ENCODE measurements at regions not wholly inside any gene's neighbourhood (a gene's known extent, or its start where the extent isn't known, plus 50 kb on each side); places are given as distances from the start of the nearest gene placed in this dataset.

DNA sequence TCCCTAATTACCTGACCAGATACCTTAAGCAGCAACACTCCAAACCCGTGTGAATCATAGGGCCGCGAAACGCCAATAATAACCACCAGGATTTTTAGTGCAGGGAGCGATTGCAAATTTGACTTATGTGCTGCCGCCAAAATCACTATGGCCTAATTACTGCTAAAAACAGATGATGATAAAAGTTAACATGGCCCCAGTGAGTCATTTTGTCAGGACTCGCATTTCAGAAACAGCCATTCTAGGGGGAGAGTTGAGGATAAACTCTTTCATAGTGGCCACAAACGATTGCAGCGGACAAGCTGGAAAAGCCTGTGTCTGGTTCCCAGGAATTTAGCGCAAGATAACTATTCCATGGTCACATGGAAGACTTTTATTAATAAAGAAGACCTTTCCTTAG lies 103.4 kb downstream of the HLX start:
- DNase-seq (ENCODE audit: low read depth): no peak

DNA sequence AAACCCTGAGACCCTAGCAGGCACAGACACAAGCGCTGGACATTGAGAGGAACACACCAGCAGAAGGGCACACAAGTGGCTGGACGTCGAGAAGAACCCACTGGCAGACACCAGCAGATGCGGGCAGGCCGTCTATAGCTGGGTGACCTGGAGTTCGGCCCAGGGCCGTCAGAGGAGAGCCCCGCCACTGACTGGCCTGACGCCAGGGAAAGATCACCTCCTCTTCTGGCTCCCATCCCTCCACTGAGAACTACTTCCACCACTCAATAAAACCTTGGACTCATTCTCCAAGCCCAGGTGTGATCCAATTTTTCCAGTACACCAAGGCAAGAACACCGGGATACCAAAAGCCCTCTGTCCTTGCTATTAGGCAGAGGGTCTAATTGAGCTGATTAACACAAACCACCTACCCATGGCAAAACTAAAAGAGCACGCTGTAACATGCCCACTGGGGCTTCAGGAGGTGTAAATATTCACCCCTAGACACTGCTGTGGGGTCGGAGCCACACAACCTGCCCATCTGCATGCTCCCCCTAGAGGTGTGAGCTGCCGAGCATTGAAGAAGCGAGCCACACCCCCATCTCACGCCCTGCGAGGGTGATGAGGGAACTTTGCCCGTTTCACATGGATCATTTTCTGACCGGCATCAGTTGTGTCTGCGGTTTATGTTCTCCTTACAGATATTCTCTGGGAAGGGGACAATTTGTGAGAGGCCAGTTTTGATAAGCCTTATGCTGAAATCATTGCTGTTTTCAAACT lies 104.8 kb downstream of the HLX start:
- no peak for DNase-seq (ENCODE audit: low read depth)

DNA sequence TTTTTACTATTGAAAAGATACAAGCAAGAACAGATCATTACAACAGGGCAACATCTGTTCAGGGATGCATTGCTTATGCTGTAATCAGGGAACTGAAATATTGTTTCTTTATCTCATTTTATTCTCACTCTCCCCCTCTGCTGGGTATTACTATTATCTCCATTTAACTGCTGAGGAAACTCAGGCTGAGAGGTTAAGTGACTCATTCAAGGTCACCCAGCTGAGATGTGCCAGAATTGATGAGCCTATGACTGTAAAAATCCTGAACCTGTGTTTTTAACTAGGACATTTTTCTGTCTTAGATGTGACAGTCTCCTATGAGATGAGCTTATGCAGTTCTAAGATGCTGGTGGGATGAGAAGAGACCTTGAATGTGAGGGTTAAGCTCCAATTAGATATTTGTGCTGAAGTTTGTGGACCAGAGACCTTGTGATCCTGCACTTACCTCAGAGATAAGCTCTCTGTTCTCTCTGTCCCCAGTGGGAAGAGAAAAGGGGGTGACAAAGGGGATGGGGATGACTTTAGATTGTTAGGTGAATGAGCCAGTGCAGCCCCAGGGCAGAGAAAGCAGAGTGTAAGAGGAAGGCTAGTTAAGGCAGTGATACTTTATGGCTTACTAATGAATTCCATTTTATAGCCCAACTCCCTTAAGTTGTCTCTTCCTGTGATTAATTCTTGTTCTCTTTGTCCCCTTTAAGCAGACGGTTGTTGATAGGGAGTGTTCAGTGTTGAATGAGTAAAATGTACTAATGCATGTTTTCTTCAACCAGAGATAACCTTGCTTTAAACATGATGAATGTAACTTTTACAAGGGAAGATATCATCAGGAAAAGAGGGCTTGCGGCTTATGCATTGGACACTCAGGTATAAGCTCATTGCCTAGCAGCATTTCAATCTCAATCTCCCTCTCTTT lies 111.4 kb downstream of the HLX start:
- no peak for DNase-seq (ENCODE audit: low read depth)

DNA sequence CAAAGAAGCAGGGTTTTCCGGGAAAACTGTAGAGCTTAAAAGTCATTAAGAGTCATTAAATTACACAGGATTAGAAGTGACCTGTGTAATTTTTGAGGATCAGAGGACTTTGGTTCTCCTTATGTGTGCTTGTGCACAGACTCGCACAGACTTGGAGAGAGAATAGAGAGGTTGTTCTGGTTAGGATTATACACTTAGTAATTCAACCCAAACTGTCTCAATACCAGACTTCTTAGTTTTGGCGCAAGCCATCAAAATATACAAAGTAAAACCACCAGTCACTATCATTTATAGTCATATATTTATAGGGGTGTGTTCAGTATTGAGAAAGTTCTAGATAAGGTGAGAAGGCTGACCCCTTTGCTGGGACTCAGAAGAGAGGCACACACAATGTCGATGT lies 112.3 kb downstream of the HLX start:
- DNase-seq (ENCODE audit: low read depth): no peak

DNA sequence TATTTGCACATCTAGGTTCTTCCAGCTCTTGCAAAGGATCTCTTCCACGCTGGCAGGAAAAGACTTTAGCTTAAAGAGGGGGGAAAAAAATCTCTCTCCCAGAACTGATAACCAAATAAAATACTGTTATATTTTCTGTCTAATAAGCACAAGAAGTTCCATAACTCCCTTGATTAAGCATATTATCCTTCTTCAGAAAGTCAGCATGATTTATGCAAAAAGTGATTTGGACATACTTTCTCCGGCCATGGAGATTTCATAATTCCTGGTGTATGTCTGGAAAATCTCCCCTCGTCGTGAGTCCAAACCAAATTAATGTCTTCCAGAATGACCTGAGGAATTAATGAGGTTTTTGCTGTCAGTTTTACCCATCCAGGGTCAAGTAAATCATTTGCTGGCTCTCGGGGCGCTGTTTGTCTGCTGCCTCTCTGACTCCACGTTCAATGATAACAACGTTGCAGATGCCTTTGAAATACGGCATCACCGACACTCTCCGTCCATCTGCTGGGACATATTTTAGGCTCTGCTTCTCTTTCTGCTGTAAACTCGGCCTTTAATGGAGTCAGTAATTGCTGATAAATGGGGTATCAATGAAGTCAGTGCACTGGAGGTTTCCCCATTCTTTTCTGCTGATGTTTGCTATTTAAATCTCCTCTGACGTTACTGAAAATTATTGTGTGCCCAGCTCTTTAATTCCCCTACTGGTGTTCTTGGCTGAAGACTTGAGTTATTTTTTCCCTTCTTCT lies 112.9 kb downstream of the HLX start:
- DNase-seq (ENCODE audit: low read depth): no peak

DNA sequence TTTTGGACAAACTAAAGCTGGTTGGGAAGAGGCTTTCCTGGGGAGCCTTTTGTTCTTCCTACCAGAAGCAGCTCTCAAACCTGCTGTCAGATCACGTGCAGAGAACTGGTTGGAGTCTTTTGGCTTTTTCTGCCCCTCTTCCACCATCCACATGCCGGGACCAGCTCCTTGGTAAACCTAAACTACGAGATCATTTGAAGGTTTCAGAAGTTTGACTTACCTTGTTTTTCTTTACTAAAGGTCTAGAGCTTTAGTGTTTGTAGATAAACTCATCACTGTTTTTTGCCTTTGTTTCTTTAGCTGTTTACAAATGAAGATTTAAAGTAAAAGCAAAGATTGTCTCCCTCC lies 113.4 kb downstream of the HLX start:
- DNase-seq (ENCODE audit: low read depth): no peak

DNA sequence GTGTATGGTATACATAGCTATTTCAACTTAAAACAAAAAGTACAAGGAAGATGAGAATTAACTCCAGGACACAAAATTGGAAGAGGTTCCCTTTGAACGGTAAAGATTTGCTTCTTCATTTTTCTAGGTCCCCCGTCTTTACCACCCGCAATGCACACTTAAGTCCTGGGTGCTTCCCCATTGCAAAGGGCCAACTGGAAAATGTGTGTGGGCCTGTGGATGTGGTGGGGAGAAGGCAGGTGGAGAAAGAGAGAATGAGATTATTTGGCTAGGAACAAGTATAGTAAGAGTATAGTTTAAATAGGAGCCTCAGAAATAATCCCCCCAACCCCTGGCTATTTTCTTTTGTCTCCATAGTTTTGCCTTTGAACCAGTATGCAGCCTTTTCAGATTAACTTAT lies 115.4 kb downstream of the HLX start:
- DNase-seq (ENCODE audit: low read depth): no peak

DNA sequence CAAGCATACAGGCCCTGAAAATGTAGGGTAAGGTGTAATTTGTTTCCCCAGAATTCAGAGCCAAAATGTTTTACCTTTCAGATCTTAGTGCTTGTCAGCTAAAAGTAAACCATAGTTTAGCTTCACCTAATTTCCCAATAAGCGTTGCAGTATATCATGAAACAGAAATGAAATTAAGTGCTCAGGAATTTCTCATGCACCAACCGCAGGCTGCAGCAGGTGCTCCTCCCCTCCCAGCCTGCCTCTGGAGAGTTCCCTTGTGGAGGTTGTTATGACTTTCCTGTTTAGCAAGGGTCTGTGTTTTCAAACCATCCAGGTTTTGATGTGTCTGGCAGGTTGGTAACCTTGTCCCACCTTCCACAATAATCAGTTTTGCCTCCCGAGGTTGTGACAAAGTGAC lies 118.5 kb downstream of the HLX start:
- DNase-seq (ENCODE audit: low read depth): no peak

DNA sequence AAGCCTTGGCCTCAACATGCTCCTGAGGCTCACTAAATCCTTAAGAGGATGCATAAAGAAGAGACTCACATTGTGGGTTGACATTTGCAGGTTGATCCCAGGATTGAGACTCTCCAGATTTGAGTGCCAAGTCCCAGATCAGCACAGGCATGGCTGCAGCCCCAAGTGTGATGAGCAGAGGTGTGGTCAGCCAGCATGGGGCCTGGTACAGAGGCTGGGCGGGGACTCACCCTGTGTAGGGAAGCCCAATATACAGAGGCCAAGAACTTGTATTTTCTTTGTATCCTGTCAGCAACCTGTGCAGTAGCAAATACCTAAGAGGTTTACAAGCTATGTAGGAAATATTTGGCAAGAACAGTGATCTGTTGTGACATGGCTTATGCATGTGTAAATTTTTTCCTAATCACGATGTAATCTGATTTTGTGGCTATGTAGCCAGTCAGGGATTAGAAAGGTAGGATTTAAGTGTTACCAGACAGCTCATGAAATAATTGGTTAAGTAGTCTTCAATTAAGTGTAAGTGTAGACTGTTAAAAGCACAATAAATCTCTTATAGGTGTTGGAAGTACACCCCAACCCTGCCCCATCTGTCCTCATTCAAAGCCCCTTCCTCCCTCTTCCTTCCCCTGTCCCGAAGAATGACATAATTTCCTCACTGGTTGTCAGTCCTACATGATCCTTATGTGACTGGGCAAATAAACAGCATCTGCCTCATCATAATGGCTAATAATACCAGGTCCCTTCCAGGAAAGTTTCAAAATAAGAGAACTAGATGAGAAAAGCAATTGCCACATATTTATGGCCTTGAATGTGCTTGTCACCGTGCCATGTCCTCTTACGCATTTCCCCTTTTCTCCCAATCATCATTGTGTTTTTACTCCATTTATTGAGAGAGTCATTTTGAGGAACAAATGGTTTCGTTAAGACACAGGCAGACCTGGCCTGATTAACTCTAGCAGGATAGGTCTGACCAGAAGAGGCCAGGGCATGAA lies 120.9 kb downstream of the HLX start:
- DNase-seq (ENCODE audit: low read depth): no peak

DNA sequence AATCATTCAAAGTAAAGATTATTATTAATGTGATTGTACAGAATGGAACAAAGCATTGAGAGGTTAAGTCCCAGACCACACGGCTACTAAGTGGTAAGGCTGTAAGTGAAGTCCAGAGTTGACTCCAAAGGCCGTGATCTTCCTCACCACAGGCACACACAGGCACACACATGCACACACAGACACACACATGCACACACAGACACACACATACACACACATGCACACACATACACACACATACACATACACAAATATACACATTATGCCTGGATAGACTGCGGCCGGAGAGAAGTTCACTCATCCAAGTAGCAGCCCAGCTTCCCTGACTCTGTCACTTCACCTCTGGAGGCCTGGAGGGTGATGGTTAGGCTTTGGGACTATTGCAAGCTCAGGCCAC lies 121.9 kb downstream of the HLX start:
- no peak for DNase-seq (ENCODE audit: low read depth)

DNA sequence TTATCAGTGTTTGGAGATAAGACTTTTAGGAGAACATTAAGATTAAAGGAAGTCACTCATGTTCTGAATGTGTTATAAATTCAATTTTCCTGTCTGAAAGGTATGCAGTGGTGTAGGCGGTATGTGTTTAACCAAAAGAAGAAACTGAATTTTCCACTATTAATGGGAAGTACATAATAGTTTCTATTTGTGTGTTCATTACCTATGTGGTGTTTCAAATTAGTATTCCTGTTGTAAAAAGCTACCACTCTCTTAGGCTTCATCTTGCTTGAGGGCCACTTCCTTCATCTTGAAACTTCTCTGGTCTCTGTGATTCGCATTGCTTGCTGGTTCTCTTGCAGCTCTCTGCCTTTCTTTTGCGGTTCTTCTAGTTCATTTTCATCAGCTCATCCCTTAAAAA lies 123.4 kb downstream of the HLX start:
- DNase-seq (ENCODE audit: low read depth): no peak

DNA sequence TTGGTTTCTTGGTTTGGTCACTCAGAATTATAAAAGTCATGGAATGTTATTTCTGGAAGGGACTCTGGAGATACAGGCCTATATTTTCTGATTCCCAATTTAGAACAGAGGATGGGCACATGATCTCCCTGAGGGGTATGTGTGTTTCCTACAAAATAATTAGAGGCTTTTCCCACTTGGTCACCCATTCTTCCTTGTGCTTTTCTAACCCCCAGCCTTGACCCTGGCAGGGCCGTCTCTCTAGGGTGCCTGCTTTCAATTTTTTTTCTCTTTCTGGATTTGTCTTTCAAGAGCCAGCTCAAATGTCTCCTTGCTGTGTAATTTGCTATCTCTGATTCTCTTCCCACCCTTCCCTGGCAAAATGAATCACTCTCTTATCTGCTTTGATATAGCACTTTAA lies 131.9 kb downstream of the HLX start:
- DNase-seq (ENCODE audit: low read depth): no peak

DNA sequence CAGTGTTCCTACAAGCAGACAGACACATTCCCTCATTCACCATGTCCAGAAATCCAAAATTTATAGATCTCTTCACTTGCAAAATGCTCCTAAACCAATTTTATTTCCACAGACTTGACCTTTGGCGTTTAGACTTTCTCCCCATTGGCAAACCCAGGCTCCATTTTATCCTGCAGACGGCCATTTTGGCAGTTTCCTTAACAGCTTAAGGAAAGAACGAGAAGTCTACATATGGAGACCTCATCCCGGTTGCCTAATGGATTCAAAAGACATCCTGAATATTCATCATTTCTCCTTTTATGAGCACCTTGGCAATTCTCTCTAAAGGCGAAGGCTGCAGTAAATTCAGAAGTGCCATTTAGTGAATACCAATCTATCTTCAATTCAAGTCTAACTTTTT lies 132.9 kb downstream of the HLX start:
- DNase-seq (ENCODE audit: low read depth): no peak

DNA sequence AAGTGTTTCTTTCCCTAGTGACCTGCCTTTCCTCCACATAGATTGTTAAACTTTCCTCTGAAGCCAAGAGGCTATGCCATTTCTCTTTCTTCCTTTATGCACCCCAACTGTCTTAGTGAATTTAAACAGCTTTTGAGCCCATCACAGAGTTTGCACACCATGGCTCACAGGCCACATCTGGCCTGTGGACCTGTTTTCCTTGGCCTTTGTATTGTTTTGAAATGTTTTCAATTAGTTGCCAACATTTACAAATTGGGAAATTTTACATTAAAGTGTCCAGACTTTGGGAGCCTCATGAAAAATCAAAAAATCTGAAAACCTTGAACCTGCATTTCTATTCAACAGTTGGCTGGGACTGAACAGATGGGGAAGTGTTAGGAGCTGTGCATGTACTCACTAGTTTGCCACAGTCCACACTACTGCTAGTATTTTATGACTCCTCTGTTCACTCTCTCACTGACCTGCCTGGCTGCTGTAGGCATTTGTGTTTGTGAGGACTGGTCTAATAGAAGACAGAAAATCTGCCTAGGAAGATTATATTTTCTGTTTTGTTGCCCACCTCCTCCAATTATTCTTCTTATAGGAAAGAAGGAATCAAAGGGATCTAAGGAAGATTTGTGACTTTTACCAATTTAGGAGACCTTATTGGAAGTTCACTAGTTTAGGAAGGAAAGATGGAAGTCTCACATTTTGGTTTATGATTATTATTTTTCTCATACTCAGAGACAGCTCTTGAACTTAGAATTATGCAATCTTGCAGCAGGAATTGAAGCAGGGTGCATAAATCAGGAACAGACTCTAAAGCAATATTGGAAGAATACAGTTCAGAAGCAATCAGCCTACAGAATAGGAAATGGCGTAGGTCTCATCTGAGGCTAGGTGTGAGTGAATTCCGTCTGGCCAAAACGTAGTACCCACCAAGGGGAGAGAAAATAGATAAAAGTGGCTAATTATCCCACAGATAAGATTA lies 134.7 kb downstream of the HLX start:
- DNase-seq (ENCODE audit: low read depth): no peak

DNA sequence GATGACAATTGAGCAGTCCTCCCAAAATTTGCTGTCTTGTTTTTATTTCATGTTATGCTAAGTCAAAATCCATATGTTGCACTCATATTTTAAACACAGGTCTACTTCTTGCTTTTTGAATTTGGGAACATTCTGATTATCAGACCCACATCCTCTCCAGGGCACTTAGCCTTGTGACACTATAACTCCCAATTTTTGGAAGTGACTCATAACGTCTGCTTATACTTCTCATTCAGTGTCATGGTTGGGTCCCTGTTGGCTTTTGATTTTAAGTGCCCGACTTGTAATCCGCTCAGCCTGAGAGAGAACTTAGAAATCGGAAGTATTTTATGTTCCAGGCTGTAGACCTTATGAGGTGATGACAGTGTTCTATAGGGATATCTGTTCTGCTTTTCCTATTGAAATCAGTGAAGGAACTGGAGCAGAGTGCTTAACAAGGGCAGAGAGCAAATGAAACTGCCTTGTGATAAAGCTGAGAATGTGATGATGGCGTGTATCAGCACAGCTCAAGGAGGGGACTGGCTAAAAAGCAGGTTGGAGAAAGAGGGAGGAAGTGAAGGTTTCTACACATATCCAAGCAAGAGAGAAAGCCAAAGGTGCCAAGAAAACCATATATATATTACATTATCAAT lies 136.0 kb downstream of the HLX start:
- no peak for DNase-seq (ENCODE audit: low read depth)

DNA sequence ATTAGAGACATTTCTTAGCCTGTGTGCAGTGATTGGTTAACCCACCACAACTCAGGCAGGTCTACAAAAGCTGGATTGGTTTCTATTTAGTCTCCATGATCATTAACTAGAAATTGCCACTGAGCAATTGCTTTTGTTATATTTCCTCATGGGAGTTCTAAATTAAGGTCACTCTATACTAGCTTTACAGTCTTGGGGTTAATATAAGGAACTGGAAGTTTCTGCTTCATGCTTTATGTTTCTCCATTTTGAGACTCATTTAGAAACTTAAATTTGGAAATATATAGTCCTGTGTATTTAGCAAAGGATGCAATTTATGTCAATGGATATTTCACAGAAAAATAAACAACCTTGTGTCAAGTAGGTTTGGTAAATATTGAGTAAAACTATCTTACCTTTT lies 137.5 kb downstream of the HLX start:
- no peak for DNase-seq (ENCODE audit: low read depth)

DNA sequence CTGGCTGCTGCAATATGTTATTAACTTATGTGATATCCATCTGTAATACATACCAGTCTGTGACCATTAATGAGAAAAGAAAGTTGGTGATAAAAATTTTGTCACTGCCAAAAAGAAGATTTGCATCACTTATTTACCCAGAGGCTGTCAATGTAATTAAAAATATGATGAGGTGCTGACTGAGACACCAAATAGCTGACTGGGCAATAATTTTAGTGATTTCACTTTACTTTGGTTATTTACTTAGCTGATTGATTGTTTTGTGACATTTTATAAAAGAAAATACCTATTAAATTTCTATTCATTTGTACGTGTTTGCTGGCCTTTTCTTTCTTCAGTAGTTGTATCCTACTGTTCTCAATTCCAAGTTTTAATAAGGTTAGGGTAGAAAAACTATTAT lies 139.2 kb downstream of the HLX start:
- no peak for DNase-seq (ENCODE audit: low read depth)

DNA sequence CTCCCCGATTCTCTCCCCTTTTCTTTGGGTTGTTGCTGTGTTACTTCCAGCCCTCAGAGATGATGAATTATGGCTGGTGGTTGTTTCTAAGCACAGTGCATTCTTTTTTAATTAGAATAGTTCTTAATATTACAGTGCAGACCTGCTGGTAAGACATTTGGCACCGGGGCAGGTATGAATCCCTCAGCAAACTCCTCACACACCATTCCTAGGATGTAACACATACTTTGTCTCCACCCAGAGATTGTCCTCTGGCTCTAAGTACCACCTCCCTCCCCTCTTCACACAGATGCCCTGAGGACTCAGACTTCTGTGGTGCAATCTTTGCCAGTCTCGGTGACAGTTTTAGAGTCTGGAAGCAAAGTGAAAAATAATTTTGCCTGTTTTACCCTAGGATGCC lies 143.1 kb downstream of the HLX start:
- DNase-seq (ENCODE audit: low read depth): no peak

DNA sequence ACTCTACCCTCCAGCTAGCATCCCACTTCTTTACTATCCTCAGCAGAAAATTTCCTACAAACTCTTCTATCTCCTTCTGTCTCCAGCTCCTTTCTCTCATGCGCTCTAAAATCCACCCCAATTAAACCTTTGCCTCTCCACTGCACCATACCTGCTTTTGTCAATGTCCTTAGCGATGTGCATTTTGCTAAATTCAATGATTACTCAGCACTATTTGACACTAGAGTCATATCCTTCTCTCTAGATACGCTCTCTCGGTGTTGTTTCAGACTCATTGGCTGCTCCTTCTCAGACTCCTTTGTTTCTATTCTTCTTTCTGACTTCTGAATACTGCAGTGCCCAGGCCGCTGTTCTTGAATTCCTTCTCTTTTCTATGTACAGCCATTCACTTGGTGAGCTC lies 144.2 kb downstream of the HLX start:
- DNase-seq (ENCODE audit: low read depth): no peak

DNA sequence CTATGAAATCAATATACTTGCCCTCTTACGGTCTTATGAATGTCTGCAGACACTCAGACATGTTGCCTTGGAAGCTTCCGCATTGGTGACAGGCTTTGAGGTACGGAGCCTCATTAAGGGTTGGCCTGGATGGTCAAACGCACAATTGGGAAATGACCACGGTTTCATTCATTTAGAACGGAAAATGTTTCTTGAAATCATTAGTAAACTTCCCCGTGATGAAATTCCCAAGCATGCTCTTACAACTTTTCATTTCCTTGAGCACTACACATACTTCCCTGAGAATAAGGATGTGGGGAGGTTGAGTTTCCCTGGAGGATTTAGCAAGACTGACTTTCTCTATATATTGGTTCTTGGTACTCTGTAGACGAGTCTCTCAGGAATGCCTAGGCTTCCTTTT lies 146.3 kb downstream of the HLX start:
- no peak for DNase-seq (ENCODE audit: low read depth)

Data from stimulated activated CD8-positive, alpha-beta memory T cell treated with anti-CD3 and anti-CD28 coated beads, Interleukin-4, amount 100 ng/mL, for 24 hours (primary cell).